Testis (tissue), 2 donors: ENCODE measurements at regions not wholly inside any gene's neighbourhood (a gene's known extent, or its start where the extent isn't known, plus 50 kb on each side); places are given as distances from the start of the nearest gene placed in this dataset.

Source experiments
- CTCF ChIP-seq, 3 experiments: fragments of 450-650 bp in 2 of 3; fragments of 200-600 bp in 1 of 3; sonication (generic) in 1 of 3; IDR thresholded peaks; one replicate each; pipeline ENCODE4 v1.5.1; 2016 to 2019; ENCODE audit warnings: antibody characterized with exemption in 3 of 3, mild to moderate bottlenecking in 2 of 3, moderate library complexity in 1 of 3
- POLR2A ChIP-seq: fragments of 450-650 bp; IDR thresholded peaks from one replicate; pipeline ENCODE4 v1.6.1; 2017; ENCODE audit warnings: antibody characterized with exemption, mild to moderate bottlenecking, moderate library complexity

GRCh38 chr14:37869633-37870032 lies 274.2 kb downstream of the TTC6 start:
- TF ChIP-seq POLR2A = no peak
- no peak for TF ChIP-seq CTCF (IDR thresholded peaks at IDR 0.05)
